ENCODE measurements at regions not wholly inside any gene's neighbourhood (a gene's known extent, or its start where the extent isn't known, plus 50 kb on each side); places are given as distances from the start of the nearest gene placed in this dataset.

GRCh38 chr9:107867738-107868137 is 378.2 kb upstream of the KLF4 start:
- no peak for TF ChIP-seq CTCF (IDR thresholded peaks at IDR 0.05)
- TF ChIP-seq POLR2A (IDR thresholded peaks at IDR 0.05) = no peak

All from right lobe of liver (tissue), 4 donors.